Neural progenitor cell (in vitro differentiated cells): ENCODE measurements at regions not wholly inside any gene's neighbourhood (a gene's known extent, or its start where the extent isn't known, plus 50 kb on each side); places are given as distances from the start of the nearest gene placed in this dataset.
"Not testable (repeated sequence)": the region's sequence is repeated elsewhere in the genome, so short reads cannot be mapped to it uniquely, and the experiment has no call there.

Experiments
- DNase-seq: peaks from one replicate; pipeline ENCODE4 v3.0.0-alpha.2; 2016; ENCODE audit warnings: low spot score
- H2AFZ ChIP-seq: fragments of 200-600 bp; sonication (generic); replicated peaks from 2 replicates; pipeline ENCODE4 v1.6.1; 2016; ENCODE audit warnings: antibody characterized with exemption
- H3F3A ChIP-seq: fragments of 200-600 bp; sonication (generic); 2 replicates; pipeline ENCODE4 v1.6.1; 2016; ENCODE audit warnings: antibody characterized with exemption, low read depth
- H3K27ac ChIP-seq: fragments of 200-600 bp; sonication (generic); 2 replicates; pipeline ENCODE4 v1.5.1; 2016; ENCODE audit warnings: mild to moderate bottlenecking
- H3K27me3 ChIP-seq: fragments of 200-600 bp; sonication (generic); 2 replicates; pipeline ENCODE4 v1.6.1; 2016; ENCODE audit warnings: mild to moderate bottlenecking, moderate library complexity
- H3K36me3 ChIP-seq: fragments of 200-600 bp; sonication (generic); 2 replicates; pipeline ENCODE4 v1.5.1; 2016
- H3K4me1 ChIP-seq: fragments of 200-600 bp; sonication (generic); 2 replicates; pipeline ENCODE4 v1.6.1; 2016; ENCODE audit warnings: mixed run types
- H3K4me2 ChIP-seq: fragments of 200-600 bp; sonication (generic); 2 replicates; pipeline ENCODE4 v1.6.1; 2016
- H3K4me3 ChIP-seq: fragments of 200-600 bp; sonication (generic); 2 replicates; pipeline ENCODE4 v1.5.1; 2016
- H3K79me2 ChIP-seq: fragments of 200-600 bp; sonication (generic); 2 replicates; pipeline ENCODE4 v1.6.1; 2016; ENCODE audit warnings: low read depth
- H3K9ac ChIP-seq: fragments of 200-600 bp; sonication (generic); 2 replicates; pipeline ENCODE4 v1.6.1; 2016
- H3K9me3 ChIP-seq: fragments of 200-600 bp; sonication (generic); 2 replicates; pipeline ENCODE4 v1.5.1; 2016; ENCODE audit warnings: low read depth
- H4K20me1 ChIP-seq: fragments of 200-600 bp; sonication (generic); 2 replicates; pipeline ENCODE4 v1.6.1; 2016; ENCODE audit warnings: low read depth
- H3K27ac Mint-ChIP-seq: 3 replicates; pipeline ENCODE4 v1.8.0; 2021; ENCODE audit warnings: mixed read lengths
- H3K27me3 Mint-ChIP-seq: 2 replicates; pipeline ENCODE4 v1.8.0; 2022; ENCODE audit warnings: low read depth, mild to moderate bottlenecking, inconsistent platforms, moderate library complexity, mixed read lengths; ENCODE audit not compliant: insufficient read depth
- H3K36me3 Mint-ChIP-seq: 3 replicates; pipeline ENCODE4 v1.8.0; 2021; ENCODE audit warnings: mixed read lengths
- H3K4me1 Mint-ChIP-seq: 3 replicates; pipeline ENCODE4 v1.8.0; 2021; ENCODE audit warnings: mixed read lengths
- H3K4me3 Mint-ChIP-seq: 3 replicates; pipeline ENCODE4 v1.8.0; 2021; ENCODE audit warnings: mild to moderate bottlenecking, moderate library complexity, mixed read lengths
- H3K9me3 Mint-ChIP-seq: 3 replicates; pipeline ENCODE4 v1.8.0; 2020; ENCODE audit warnings: mixed read lengths
- EZH2 ChIP-seq: fragments of 200-600 bp; sonication (generic); IDR thresholded peaks from 2 replicates; pipeline ENCODE4 v1.6.1; 2017; ENCODE audit warnings: antibody characterized with exemption, mild to moderate bottlenecking, moderate library complexity
- EZH2phosphoT487 ChIP-seq: fragments of 200-600 bp; sonication (generic); IDR thresholded peaks from 2 replicates; pipeline ENCODE4 v1.6.1; 2017; ENCODE audit warnings: antibody characterized with exemption
- TF ChIP-seq, protein P1 (sequence below): fragments of 200-600 bp; sonication (generic); IDR thresholded peaks from 2 replicates; pipeline ENCODE4 v1.5.1; 2017; ENCODE audit warnings: antibody characterized with exemption, mild to moderate bottlenecking

DNA sequence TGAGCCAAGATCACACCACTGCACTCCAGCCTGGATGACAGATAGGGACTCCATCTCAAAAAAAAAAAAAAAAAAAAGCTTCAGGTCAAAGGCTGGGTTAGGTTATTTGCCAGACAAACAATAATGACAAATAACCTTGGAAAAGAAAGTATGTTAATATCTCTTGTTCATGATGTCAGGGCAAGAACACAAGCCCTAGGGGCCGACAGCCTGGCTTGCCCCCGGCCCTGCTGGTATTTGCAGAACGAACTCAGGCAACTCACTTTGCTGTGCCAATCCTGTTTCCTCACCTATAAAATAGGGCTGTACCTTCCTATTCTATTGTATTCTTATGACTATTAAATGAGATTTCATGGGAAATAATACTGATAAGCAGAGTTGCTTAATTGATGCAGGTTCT lies 75.4 kb upstream of the CDC42EP3 start:
- no peaks in the 10 kb centered on the region for H3K27me3 ChIP-seq
- no peak for DNase-seq
- H3K9me3 ChIP-seq, result no peaks in the 10 kb centered on the region
- H3K4me2 ChIP-seq, result no peak overlapping the region
- H3K4me1 ChIP-seq, result peaks cover 9% of the 10 kb centered on the region
- no peak overlapping the region for H3K27ac ChIP-seq
- H4K20me1 ChIP-seq, result no peaks in the 10 kb centered on the region
- no peak for TF ChIP-seq EZH2phosphoT487
- TF ChIP-seq, protein P1, sequence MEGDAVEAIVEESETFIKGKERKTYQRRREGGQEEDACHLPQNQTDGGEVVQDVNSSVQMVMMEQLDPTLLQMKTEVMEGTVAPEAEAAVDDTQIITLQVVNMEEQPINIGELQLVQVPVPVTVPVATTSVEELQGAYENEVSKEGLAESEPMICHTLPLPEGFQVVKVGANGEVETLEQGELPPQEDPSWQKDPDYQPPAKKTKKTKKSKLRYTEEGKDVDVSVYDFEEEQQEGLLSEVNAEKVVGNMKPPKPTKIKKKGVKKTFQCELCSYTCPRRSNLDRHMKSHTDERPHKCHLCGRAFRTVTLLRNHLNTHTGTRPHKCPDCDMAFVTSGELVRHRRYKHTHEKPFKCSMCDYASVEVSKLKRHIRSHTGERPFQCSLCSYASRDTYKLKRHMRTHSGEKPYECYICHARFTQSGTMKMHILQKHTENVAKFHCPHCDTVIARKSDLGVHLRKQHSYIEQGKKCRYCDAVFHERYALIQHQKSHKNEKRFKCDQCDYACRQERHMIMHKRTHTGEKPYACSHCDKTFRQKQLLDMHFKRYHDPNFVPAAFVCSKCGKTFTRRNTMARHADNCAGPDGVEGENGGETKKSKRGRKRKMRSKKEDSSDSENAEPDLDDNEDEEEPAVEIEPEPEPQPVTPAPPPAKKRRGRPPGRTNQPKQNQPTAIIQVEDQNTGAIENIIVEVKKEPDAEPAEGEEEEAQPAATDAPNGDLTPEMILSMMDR, result no peak
- TF ChIP-seq EZH2, result no peak
- Mint-ChIP-seq H3K36me3 (no peaks in the 10 kb centered on the region), H3K27me3 (no peaks in the 10 kb centered on the region), H3K4me3 (no peak overlapping the region), H3K4me1 (peaks cover 2% of the 10 kb centered on the region), H3K27ac (no peak overlapping the region), H3K9me3 (no peaks in the 10 kb centered on the region)
- no peaks in the 10 kb centered on the region for H3F3A ChIP-seq
- H3K9ac ChIP-seq, result no peak overlapping the region
- no peaks in the 10 kb centered on the region for H3K79me2 ChIP-seq
- H2AFZ ChIP-seq, result no peak overlapping the region
- no peaks in the 10 kb centered on the region for H3K36me3 ChIP-seq
- H3K4me3 ChIP-seq, result no peak overlapping the region

DNA sequence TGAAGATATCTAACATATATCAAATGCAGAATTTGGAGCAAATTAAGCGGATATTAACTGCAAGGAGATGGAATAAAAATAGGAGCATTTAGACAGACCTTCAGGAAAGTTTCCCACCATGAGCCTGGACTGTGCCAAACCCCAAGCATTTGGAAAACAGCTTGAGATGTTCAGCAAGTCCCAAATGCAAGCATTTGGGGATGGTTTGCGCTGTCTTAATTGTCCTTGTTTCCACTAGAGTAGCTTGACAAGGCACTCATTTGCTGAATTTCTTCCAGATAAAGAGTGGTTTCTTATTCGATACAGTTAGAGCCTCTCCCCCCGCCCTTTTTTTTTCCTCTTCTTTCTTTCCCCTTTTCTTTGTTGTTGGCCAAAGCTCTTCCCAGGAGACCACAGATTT lies 77.1 kb upstream of the CDC42EP3 start:
- no peaks in the 10 kb centered on the region for H3K36me3 ChIP-seq
- H3K4me1 Mint-ChIP-seq, result peaks cover 2% of the 10 kb centered on the region
- H3K27ac ChIP-seq, result no peak overlapping the region
- H3K36me3 Mint-ChIP-seq, result no peaks in the 10 kb centered on the region
- no peaks in the 10 kb centered on the region for H3F3A ChIP-seq
- no peak for DNase-seq
- H3K9ac ChIP-seq, result no peak overlapping the region
- no peaks in the 10 kb centered on the region for H3K9me3 Mint-ChIP-seq
- H3K4me3 ChIP-seq, result no peak overlapping the region
- H3K4me2 ChIP-seq, result no peak overlapping the region
- no peak overlapping the region for H3K4me3 Mint-ChIP-seq
- H3K79me2 ChIP-seq, result no peaks in the 10 kb centered on the region
- no peaks in the 10 kb centered on the region for H4K20me1 ChIP-seq
- peaks cover 9% of the 10 kb centered on the region for H3K4me1 ChIP-seq
- no peaks in the 10 kb centered on the region for H3K27me3 Mint-ChIP-seq
- no peaks in the 10 kb centered on the region for H3K27me3 ChIP-seq
- H2AFZ ChIP-seq, result peak overlapping the region; percentile 34
- TF ChIP-seq EZH2phosphoT487 (no peak), EZH2 (no peak)
- TF ChIP-seq, protein P1, result no peak
- no peaks in the 10 kb centered on the region for H3K9me3 ChIP-seq
- no peak overlapping the region for H3K27ac Mint-ChIP-seq

DNA sequence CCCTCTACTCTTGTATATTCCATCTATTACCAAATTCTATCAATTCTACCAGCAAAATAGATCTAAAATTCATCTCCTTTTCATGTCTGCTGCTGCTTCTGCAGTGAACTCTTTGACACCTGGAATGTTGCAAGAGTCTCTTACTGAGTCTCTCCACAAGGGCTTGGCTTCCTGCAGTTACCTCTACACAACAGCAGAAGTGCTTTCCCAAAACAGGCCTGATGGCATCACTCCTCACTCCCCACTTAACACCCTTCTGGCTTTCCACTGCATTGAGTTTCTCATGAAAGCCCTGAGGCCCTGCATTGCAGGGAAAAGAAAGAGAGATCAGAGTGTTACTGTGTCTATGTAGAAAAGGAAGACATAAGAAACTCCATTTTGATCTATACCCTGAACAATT lies 78.8 kb upstream of the CDC42EP3 start:
- not testable (repeated sequence) for H3K9me3 ChIP-seq, H3K36me3 ChIP-seq, H3K27ac Mint-ChIP-seq

DNA sequence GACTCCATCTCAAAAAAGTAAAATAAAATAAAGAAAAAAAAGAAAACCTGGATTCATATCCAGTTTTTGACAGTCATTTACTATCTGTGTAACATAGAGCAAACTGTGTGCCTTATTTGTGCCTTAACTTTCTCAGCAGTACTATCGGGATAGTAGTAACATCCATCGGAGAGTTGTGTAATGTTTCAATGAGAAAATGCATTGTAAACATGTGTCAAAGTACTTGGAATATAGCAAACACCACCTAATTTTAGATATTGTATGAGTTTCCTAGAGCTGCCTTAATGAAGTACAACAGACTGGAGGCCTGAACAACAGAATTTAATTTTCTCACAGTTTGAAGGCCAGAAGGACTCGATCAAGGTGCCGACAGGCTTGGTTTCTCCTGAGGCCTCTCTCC lies 81.3 kb upstream of the CDC42EP3 start:
- no peaks in the 10 kb centered on the region for H4K20me1 ChIP-seq
- H3K79me2 ChIP-seq, result no peaks in the 10 kb centered on the region
- no peak overlapping the region for H3K27ac ChIP-seq
- H3K4me3 ChIP-seq, result no peak overlapping the region
- H3K4me1 Mint-ChIP-seq, result peaks cover 2% of the 10 kb centered on the region
- no peaks in the 10 kb centered on the region for H3K27me3 ChIP-seq
- H3K9ac ChIP-seq, result no peak overlapping the region
- no peak overlapping the region for H2AFZ ChIP-seq
- H3F3A ChIP-seq, result no peaks in the 10 kb centered on the region
- H3K27ac Mint-ChIP-seq, result no peak overlapping the region
- H3K4me2 ChIP-seq, result no peak overlapping the region
- no peaks in the 10 kb centered on the region for H3K36me3 Mint-ChIP-seq
- TF ChIP-seq EZH2phosphoT487 (no peak), EZH2 (no peak)
- TF ChIP-seq, protein P1, result no peak
- H3K4me1 ChIP-seq, result peaks cover 9% of the 10 kb centered on the region
- no peaks in the 10 kb centered on the region for H3K27me3 Mint-ChIP-seq
- no peaks in the 10 kb centered on the region for H3K9me3 Mint-ChIP-seq
- H3K36me3 ChIP-seq, result no peaks in the 10 kb centered on the region
- H3K4me3 Mint-ChIP-seq, result no peak overlapping the region
- DNase-seq, result no peak
- H3K9me3 ChIP-seq, result no peaks in the 10 kb centered on the region

More for the DNA sequence above, 78.8 kb upstream of the CDC42EP3 start:
- not testable (repeated sequence) for H3K4me2 ChIP-seq, H3K36me3 Mint-ChIP-seq, DNase-seq, H3K4me1 ChIP-seq, H3K9me3 Mint-ChIP-seq, H3K4me1 Mint-ChIP-seq, H3K27ac ChIP-seq, H2AFZ ChIP-seq, H3F3A ChIP-seq, H3K9ac ChIP-seq, H3K79me2 ChIP-seq, H3K4me3 Mint-ChIP-seq, H4K20me1 ChIP-seq, H3K27me3 Mint-ChIP-seq, H3K27me3 ChIP-seq, H3K4me3 ChIP-seq
